H1 (cell line): ENCODE measurements at regions not wholly inside any gene's neighbourhood (a gene's known extent, or its start where the extent isn't known, plus 50 kb on each side); places are given as distances from the start of the nearest gene placed in this dataset.

Experiments
- CTCF ChIA-PET: fragments of 300-600 bp; sonication (Branson Sonifier 250); formaldehyde crosslinking; loops from one replicate; lab custom pipeline; 2021; ENCODE audit not compliant: partially characterized antibody; lab: Charles Lee
- POLR2A ChIA-PET: fragments of 300-600 bp; sonication (Branson Sonifier 250); formaldehyde crosslinking; loops from one replicate; lab custom pipeline; 2021; ENCODE audit warnings: inconsistent platforms; ENCODE audit not compliant: partially characterized antibody; lab: Charles Lee
- DNase-seq, 2 experiments: peaks; one replicate each; pipeline versions ENCODE4 v3.0.0 to v3.0.0-alpha.2; 2010 to 2022; ENCODE audit warnings: low spot score in 2 of 2, low read depth in 1 of 2, mixed read lengths in 1 of 2
- FAIRE-seq: peaks from 2 replicates; lab custom pipeline; 2011; peaks lifted over from hg19 to GRCh38; lab: Jason Lieb, UNC
- H2AFZ ChIP-seq: 2 replicates; pipeline ENCODE4 v1.8.1; 2012; ENCODE audit warnings: low read length, inconsistent platforms
- H2AK5ac ChIP-seq: 2 replicates; pipeline ENCODE4 v1.6.1; 2013; ENCODE audit warnings: low read depth, low read length
- H2BK120ac ChIP-seq: replicated peaks from 2 replicates; pipeline ENCODE3; 2013; ENCODE audit warnings: low read depth, low read length, inconsistent platforms
- H2BK12ac ChIP-seq: 2 replicates; pipeline ENCODE4 v1.6.1; 2013; ENCODE audit warnings: low read depth, low read length
- H2BK15ac ChIP-seq: 2 replicates; pipeline ENCODE4 v1.6.1; 2013; ENCODE audit warnings: low read length
- H2BK20ac ChIP-seq: 2 replicates; pipeline ENCODE4 v1.6.1; 2013; ENCODE audit warnings: low read length
- H2BK5ac ChIP-seq: 2 replicates; pipeline ENCODE4 v1.6.1; 2013; ENCODE audit warnings: low read depth, low read length
- H3K14ac ChIP-seq: 2 replicates; pipeline ENCODE4 v1.6.1; 2013; ENCODE audit warnings: inconsistent platforms; ENCODE audit not compliant: insufficient read length
- H3K18ac ChIP-seq: 2 replicates; pipeline ENCODE4 v1.6.1; 2013; ENCODE audit warnings: low read length; ENCODE audit errors: extremely low read depth
- H3K23ac ChIP-seq: 2 replicates; pipeline ENCODE4 v1.6.1; 2013; ENCODE audit warnings: inconsistent platforms; ENCODE audit not compliant: insufficient read length
- H3K23me2 ChIP-seq: 2 replicates; pipeline ENCODE4 v1.6.1; 2013; ENCODE audit warnings: low read depth, low read length
- H3K27ac ChIP-seq: 2 replicates; pipeline ENCODE4 v1.6.1; 2011; ENCODE audit warnings: low read depth, low read length, inconsistent platforms
- H3K27me3 ChIP-seq, 4 experiments: replicated peaks in 1 of 4; 1 replicate in 1 of 4; 2 replicates in 3 of 4; pipeline versions ENCODE4 v1.6.1 to v1.8.1; 2011 to 2013; ENCODE audit warnings: low read length in 3 of 4, mild to moderate bottlenecking in 3 of 4, inconsistent platforms in 2 of 4, mixed read lengths in 2 of 4, moderate library complexity in 1 of 4; ENCODE audit not compliant: control insufficient read depth in 3 of 4, insufficient read depth in 3 of 4; ENCODE audit errors: extremely low read depth in 1 of 4
- H3K36me3 ChIP-seq, 4 experiments: 2 replicates each; pipeline versions ENCODE4 v1.6.1 to v1.8.1; 2011 to 2013; ENCODE audit warnings: mild to moderate bottlenecking in 4 of 4, low read length in 3 of 4, moderate library complexity in 2 of 4, control low read depth in 1 of 4, inconsistent platforms in 1 of 4; ENCODE audit not compliant: insufficient read depth in 4 of 4, control insufficient read depth in 2 of 4
- H3K4ac ChIP-seq: replicated peaks from 2 replicates; pipeline ENCODE3; 2013; ENCODE audit warnings: low read length, low read depth, mixed read lengths, inconsistent platforms; ENCODE audit not compliant: insufficient read length
- H3K4me1 ChIP-seq, 4 experiments: replicated peaks in 1 of 4; 1 replicate in 1 of 4; 2 replicates in 3 of 4; pipeline versions ENCODE4 v1.6.1 to v1.8.1; 2011 to 2013; ENCODE audit warnings: low read length in 3 of 4, inconsistent platforms in 2 of 4, mixed read lengths in 1 of 4; ENCODE audit not compliant: insufficient read depth in 4 of 4, control insufficient read depth in 3 of 4
- H3K4me2 ChIP-seq, 2 experiments: 2 replicates each; pipeline versions ENCODE4 v1.6.1 to v1.8.1; 2011 to 2013; ENCODE audit warnings: low read depth in 2 of 2, low read length in 2 of 2, control low read depth in 1 of 2, inconsistent platforms in 1 of 2, mild to moderate bottlenecking in 1 of 2; ENCODE audit not compliant: insufficient read depth in 1 of 2
- H3K4me3 ChIP-seq, 4 experiments: fragments of 200-600, 300-600 bp in 1 of 4; sonication (generic), shearing (Covaris generic), sonication (Bioruptor Twin) in 1 of 4; 2 replicates each; pipeline versions ENCODE4 v1.5.1 to v1.8.1; 2011 to 2016; ENCODE audit warnings: low read length in 4 of 4, low read depth in 3 of 4, control low read depth in 2 of 4, inconsistent platforms in 2 of 4, mild to moderate bottlenecking in 2 of 4, mixed read lengths in 1 of 4, moderate library complexity in 1 of 4; ENCODE audit not compliant: insufficient read depth in 2 of 4; ENCODE audit errors: extremely low read depth in 1 of 4
- H3K56ac ChIP-seq: replicated peaks from 2 replicates; pipeline ENCODE3; 2013; ENCODE audit warnings: low read depth, mild to moderate bottlenecking, mixed read lengths, low read length, inconsistent platforms; ENCODE audit not compliant: insufficient read length
- H3K79me1 ChIP-seq: 2 replicates; pipeline ENCODE4 v1.6.1; 2013; ENCODE audit warnings: low read depth, low read length, control low read depth
- H3K79me2 ChIP-seq, 2 experiments: 2 replicates each; pipeline versions ENCODE4 v1.6.1 to v1.8.1; 2012 to 2013; ENCODE audit warnings: low read length in 2 of 2, mild to moderate bottlenecking in 2 of 2, inconsistent platforms in 1 of 2; ENCODE audit not compliant: insufficient read depth in 2 of 2, control insufficient read depth in 1 of 2
- H3K9ac ChIP-seq, 4 experiments: replicated peaks in 1 of 4; 1 replicate in 1 of 4; 2 replicates in 3 of 4; pipeline versions ENCODE4 v1.6.1 to v1.8.1; 2011 to 2013; ENCODE audit warnings: low read depth in 3 of 4, low read length in 3 of 4, control low read depth in 2 of 4, mild to moderate bottlenecking in 2 of 4, moderate library complexity in 2 of 4, inconsistent platforms in 1 of 4; ENCODE audit errors: extremely low read depth in 1 of 4
- H3K9me3 ChIP-seq, 2 experiments: 2 replicates each; pipeline versions ENCODE4 v1.6.1 to v1.8.1; 2012 to 2013; ENCODE audit warnings: mild to moderate bottlenecking in 2 of 2, moderate library complexity in 2 of 2, control low read depth in 1 of 2, inconsistent platforms in 1 of 2, low read depth in 1 of 2, low read length in 1 of 2, mixed read lengths in 1 of 2; ENCODE audit not compliant: insufficient read depth in 2 of 2
- H4K20me1 ChIP-seq, 2 experiments: replicated peaks in 1 of 2; 2 replicates each; pipeline versions ENCODE3 to v1.8.1; 2011 to 2013; ENCODE audit warnings: inconsistent platforms in 2 of 2, low read length in 2 of 2, mild to moderate bottlenecking in 1 of 2; ENCODE audit not compliant: insufficient read depth in 2 of 2, control insufficient read depth in 1 of 2
- H4K5ac ChIP-seq: 2 replicates; pipeline ENCODE4 v1.6.1; 2013; ENCODE audit warnings: low read length, low read depth, mixed read lengths, inconsistent platforms; ENCODE audit not compliant: insufficient read length
- H4K8ac ChIP-seq: 2 replicates; pipeline ENCODE4 v1.8.0; 2013; ENCODE audit warnings: mild to moderate bottlenecking, moderate library complexity, low read length, inconsistent platforms; ENCODE audit not compliant: insufficient read depth; ENCODE audit errors: extremely low read depth
- H4K91ac ChIP-seq: replicated peaks from 2 replicates; pipeline ENCODE3; 2013; ENCODE audit warnings: low read length, mixed read lengths, inconsistent platforms; ENCODE audit not compliant: insufficient read length
- GTF2F1 ChIP-seq: IDR thresholded peaks from 2 replicates; pipeline ENCODE4 v1.6.1; 2012; ENCODE audit warnings: low read depth, low read length, improper control_type of control experiment, borderline replicate concordance
- KDM1A ChIP-seq: fragments of 200-600, 300-600 bp; sonication (generic); IDR thresholded peaks from 2 replicates; pipeline ENCODE4 v1.7.1; 2016; ENCODE audit warnings: mild to moderate bottlenecking, low read length, borderline replicate concordance
- RAD21 ChIP-seq, 2 experiments: IDR thresholded peaks in 1 of 2; conservative IDR thresholded peaks in 1 of 2; 2 replicates each; pipeline ENCODE4 v1.6.1; 2011; ENCODE audit warnings: low read depth in 2 of 2, low read length in 2 of 2, improper control_type of control experiment in 1 of 2, inconsistent platforms in 1 of 2, mild to moderate bottlenecking in 1 of 2, moderate library complexity in 1 of 2

DNA sequence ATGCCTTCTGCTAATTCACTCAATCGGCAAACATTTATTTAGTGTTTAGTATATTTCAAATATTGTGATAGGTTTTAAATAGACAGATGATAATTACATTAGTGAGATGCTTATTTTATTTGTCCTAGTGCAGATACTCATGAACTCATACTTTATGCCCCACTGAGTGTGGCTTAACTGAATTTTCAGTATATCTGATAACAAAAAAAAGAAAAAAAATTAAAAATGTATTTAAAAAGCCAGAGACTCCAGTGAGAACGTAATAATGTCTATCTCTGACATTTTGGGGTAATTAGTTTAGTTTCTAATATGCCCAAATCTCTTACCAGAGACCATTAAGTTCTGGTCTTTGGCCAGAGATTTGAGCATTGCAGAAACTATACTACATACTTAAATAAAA lies 332.6 kb upstream of the CHORDC1 start (continued):
- no peak for TF ChIP-seq KDM1A

DNA sequence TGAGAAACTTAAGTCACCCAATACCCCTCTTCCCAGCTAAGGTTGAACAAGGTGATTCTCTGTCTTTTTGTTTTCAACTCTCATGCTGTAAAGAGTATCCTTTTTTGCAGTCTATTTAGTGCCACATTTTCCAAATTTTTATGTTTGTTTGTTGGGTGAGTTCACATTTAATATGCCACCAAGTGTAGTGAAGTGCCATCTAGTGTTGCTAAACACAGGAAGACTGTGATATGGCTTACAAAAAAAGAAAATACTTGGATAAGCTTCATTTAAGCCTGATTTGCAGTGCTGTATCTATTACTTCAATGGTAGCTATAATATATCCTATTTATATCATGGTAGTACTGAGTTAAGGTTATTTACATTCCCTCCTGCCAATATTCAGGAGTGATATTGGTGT lies 319.2 kb upstream of the CHORDC1 start:
- no peak overlapping the region for H3K9ac ChIP-seq
- no peak overlapping the region for H3K4me3 ChIP-seq
- no peak overlapping the region for H2BK5ac ChIP-seq
- H4K20me1 ChIP-seq = no peaks in the 10 kb centered on the region
- 0 out of 2 replicates have a peak overlapping the region, but pooled peaks have one; percentile 40 for H2AFZ ChIP-seq
- H2AK5ac ChIP-seq = no peak overlapping the region
- no peak overlapping the region for H2BK120ac ChIP-seq
- DNase-seq (no peak), FAIRE-seq (no peak)
- H2BK15ac ChIP-seq = no peak overlapping the region
- H3K23ac ChIP-seq = no peak overlapping the region
- CTCF ChIA-PET = interaction anchor here (1.0 to 1.6 kb wide), 2 partner anchors 81 to 158 kb away, joined by 3 read pairs; no protein-coding TSS in a partner anchor
- H3K4me2 ChIP-seq = no peak overlapping the region
- H4K91ac ChIP-seq = no peak overlapping the region
- no peak overlapping the region for H4K8ac ChIP-seq
- H3K14ac ChIP-seq = no peak overlapping the region
- H3K23me2 ChIP-seq = no peaks in the 10 kb centered on the region; the same call in 1 of the 2 replicates
- no peaks in the 10 kb centered on the region for H3K9me3 ChIP-seq
- no peak overlapping the region for H4K5ac ChIP-seq
- H3K4me1 ChIP-seq = no peaks in the 10 kb centered on the region
- no peak overlapping the region for H2BK20ac ChIP-seq
- H2BK12ac ChIP-seq = no peak overlapping the region
- H3K18ac ChIP-seq = no peak overlapping the region
- no peaks in the 10 kb centered on the region for H3K79me1 ChIP-seq
- POLR2A ChIA-PET = no interaction called here
- no peak overlapping the region for H3K27ac ChIP-seq
- H3K4ac ChIP-seq = no peak overlapping the region
- H3K79me2 ChIP-seq = no peaks in the 10 kb centered on the region
- H3K56ac ChIP-seq = no peak overlapping the region
- no peaks in the 10 kb centered on the region for H3K36me3 ChIP-seq
- TF ChIP-seq RAD21 (IDR thresholded peaks at IDR 0.05 in 1 of 2, conservative IDR thresholded peaks at IDR 0.05 in 1 of 2; ENCODE audit: low read depth in 2 of 2, low read length in 2 of 2) (peak in 1 of 2 experiments; percentile 20; a peak in 1 of 4 replicates), GTF2F1 (no peak)
- no peaks in the 10 kb centered on the region for H3K27me3 ChIP-seq
